Rectal smooth muscle tissue (tissue), 1 donor: ENCODE measurements at regions not wholly inside any gene's neighbourhood (a gene's known extent, or its start where the extent isn't known, plus 50 kb on each side); places are given as distances from the start of the nearest gene placed in this dataset.
"Not testable (repeated sequence)": the region's sequence is repeated elsewhere in the genome, so short reads cannot be mapped to it uniquely, and the experiment has no call there.

Experiments
- H3K27ac ChIP-seq: one replicate; pipeline ENCODE4 v1.7.0; 2013; ENCODE audit warnings: low read depth, low read length, inconsistent platforms
- H3K27me3 ChIP-seq: one replicate; pipeline ENCODE4 v1.7.0; 2013; ENCODE audit warnings: low read length; ENCODE audit not compliant: control insufficient read depth, insufficient read depth
- H3K36me3 ChIP-seq: one replicate; pipeline ENCODE4 v1.7.0; 2013; ENCODE audit warnings: low read length; ENCODE audit not compliant: control insufficient read depth, insufficient read depth
- H3K4me1 ChIP-seq: one replicate; pipeline ENCODE4 v1.7.0; 2013; ENCODE audit warnings: low read length; ENCODE audit not compliant: control insufficient read depth, insufficient read depth
- H3K4me3 ChIP-seq: one replicate; pipeline ENCODE4 v1.7.0; 2013; ENCODE audit warnings: low read length
- H3K9ac ChIP-seq: one replicate; pipeline ENCODE4 v1.7.0; 2013; ENCODE audit warnings: low read length

- Histone ChIP-seq H3K36me3 (no peaks in the 10 kb centered on the region), H3K9ac (no peak overlapping the region), H3K4me1 (no peaks in the 10 kb centered on the region), H3K4me3 (no peak overlapping the region), H3K27me3 (no peaks in the 10 kb centered on the region), H3K27ac (no peak overlapping the region)
Observed at GRCh38 chr13:23074075-23074828, 106.5 kb upstream of the SGCG start.

- Histone ChIP-seq H3K27me3 (no peaks in the 10 kb centered on the region), H3K27ac (no peak overlapping the region), H3K4me3 (no peak overlapping the region), H3K9ac (no peak overlapping the region), H3K36me3 (no peaks in the 10 kb centered on the region), H3K4me1 (no peaks in the 10 kb centered on the region)
Observed at GRCh38 chr13:23081220-23081619, 99.6 kb upstream of the SGCG start.

GRCh38 chr13:23081901-23082300 is 98.9 kb upstream of the SGCG start:
- H3K27ac ChIP-seq = no peak overlapping the region
- no peak overlapping the region for H3K4me3 ChIP-seq
- H3K36me3 ChIP-seq = no peaks in the 10 kb centered on the region
- no peaks in the 10 kb centered on the region for H3K4me1 ChIP-seq
- no peaks in the 10 kb centered on the region for H3K27me3 ChIP-seq
- no peak overlapping the region for H3K9ac ChIP-seq

- no peak overlapping the region for H3K9ac ChIP-seq
- no peaks in the 10 kb centered on the region for H3K4me1 ChIP-seq
- no peak overlapping the region for H3K4me3 ChIP-seq
- H3K27ac ChIP-seq = no peak overlapping the region
- no peaks in the 10 kb centered on the region for H3K27me3 ChIP-seq
- no peaks in the 10 kb centered on the region for H3K36me3 ChIP-seq
Observed at GRCh38 chr13:23086968-23087623, 93.7 kb upstream of the SGCG start.

GRCh38 chr13:23087880-23088279 is 92.9 kb upstream of the SGCG start:
- Histone ChIP-seq H3K4me3 (no peak overlapping the region), H3K36me3 (no peaks in the 10 kb centered on the region)

GRCh38 chr13:23098161-23098907 is 82.4 kb upstream of the SGCG start:
- no peak overlapping the region for H3K9ac ChIP-seq
- H3K27me3 ChIP-seq = no peaks in the 10 kb centered on the region
- H3K4me1 ChIP-seq = no peaks in the 10 kb centered on the region
- H3K36me3 ChIP-seq = no peaks in the 10 kb centered on the region
- H3K4me3 ChIP-seq = no peak overlapping the region
- no peak overlapping the region for H3K27ac ChIP-seq

More at GRCh38 chr13:23087880-23088279, 92.9 kb upstream of the SGCG start:
- Histone ChIP-seq H3K4me1 (no peaks in the 10 kb centered on the region), H3K9ac (no peak overlapping the region), H3K27me3 (no peaks in the 10 kb centered on the region), H3K27ac (no peak overlapping the region)

GRCh38 chr13:23105051-23105450 is 75.7 kb upstream of the SGCG start:
- Histone ChIP-seq H3K27me3 (no peaks in the 10 kb centered on the region), H3K27ac (no peak overlapping the region), H3K9ac (no peak overlapping the region), H3K4me3 (no peak overlapping the region), H3K4me1 (no peaks in the 10 kb centered on the region), H3K36me3 (no peaks in the 10 kb centered on the region)

GRCh38 chr13:23107665-23108064 is 73.1 kb upstream of the SGCG start:
- H3K9ac ChIP-seq = no peak overlapping the region
- no peaks in the 10 kb centered on the region for H3K4me1 ChIP-seq
- H3K4me3 ChIP-seq = no peak overlapping the region
- no peaks in the 10 kb centered on the region for H3K36me3 ChIP-seq
- H3K27ac ChIP-seq = no peak overlapping the region
- no peaks in the 10 kb centered on the region for H3K27me3 ChIP-seq

- no peaks in the 10 kb centered on the region for H3K4me1 ChIP-seq
- no peaks in the 10 kb centered on the region for H3K27me3 ChIP-seq
- no peak overlapping the region for H3K4me3 ChIP-seq
- H3K36me3 ChIP-seq = no peaks in the 10 kb centered on the region
- no peak overlapping the region for H3K9ac ChIP-seq
- H3K27ac ChIP-seq = no peak overlapping the region
Observed at GRCh38 chr13:23119131-23119530, 61.6 kb upstream of the SGCG start.

- H3K4me1 ChIP-seq, H3K4me3 ChIP-seq, H3K27me3 ChIP-seq, H3K36me3 ChIP-seq, H3K9ac ChIP-seq, H3K27ac ChIP-seq: not testable (repeated sequence)
Observed at GRCh38 chr13:23127540-23127939, 53.2 kb upstream of the SGCG start.

GRCh38 chr13:23129331-23129730 is 51.4 kb upstream of the SGCG start:
- no peak overlapping the region for H3K4me3 ChIP-seq
- no peaks in the 10 kb centered on the region for H3K36me3 ChIP-seq
- H3K27ac ChIP-seq = no peak overlapping the region
- H3K27me3 ChIP-seq = no peaks in the 10 kb centered on the region
- H3K9ac ChIP-seq = no peak overlapping the region
- no peaks in the 10 kb centered on the region for H3K4me1 ChIP-seq
